Mesothelial cell of epicardium (in vitro differentiated cells): ENCODE measurements at regions not wholly inside any gene's neighbourhood (a gene's known extent, or its start where the extent isn't known, plus 50 kb on each side); places are given as distances from the start of the nearest gene placed in this dataset.
"Not testable (repeated sequence)": the region's sequence is repeated elsewhere in the genome, so short reads cannot be mapped to it uniquely, and the experiment has no call there.

ENCODE experiments used
- DNase-seq, 2 experiments: peaks; one replicate each; pipeline ENCODE4 v3.0.0; 2021; ENCODE audit warnings: low spot score in 2 of 2; ENCODE audit not compliant: unreplicated experiment in 2 of 2
- H3K27ac Mint-ChIP-seq: 2 replicates; pipeline ENCODE4 v1.8.0; 2021; ENCODE audit warnings: mixed read lengths
- H3K27me3 Mint-ChIP-seq: 2 replicates; pipeline ENCODE4 v1.8.0; 2021; ENCODE audit warnings: low read depth, mixed read lengths
- H3K36me3 Mint-ChIP-seq: 2 replicates; pipeline ENCODE4 v1.8.0; 2021; ENCODE audit warnings: mixed read lengths
- H3K4me1 Mint-ChIP-seq: 2 replicates; pipeline ENCODE4 v1.8.0; 2021; ENCODE audit warnings: mixed read lengths
- H3K4me3 Mint-ChIP-seq: 2 replicates; pipeline ENCODE4 v1.8.0; 2021; ENCODE audit warnings: mild to moderate bottlenecking, moderate library complexity, mixed read lengths
- H3K9me3 Mint-ChIP-seq: 2 replicates; pipeline ENCODE4 v1.8.0; 2021; ENCODE audit warnings: mixed read lengths
- CTCF ChIP-seq: fragments of 200-600 bp; sonication (generic); IDR thresholded peaks from one replicate; pipeline ENCODE4 v1.5.0; 2021; ENCODE audit warnings: antibody characterized with exemption; ENCODE audit not compliant: unreplicated experiment

- DNase-seq = no peak
- Mint-ChIP-seq H3K9me3 (peaks cover 5% of the 10 kb centered on the region), H3K4me3 (no peak overlapping the region), H3K4me1 (no peaks in the 10 kb centered on the region), H3K36me3 (no peaks in the 10 kb centered on the region), H3K27ac (no peak overlapping the region), H3K27me3 (peaks cover 35% of the 10 kb centered on the region)
- TF ChIP-seq CTCF = no peak
These were observed 103.8 kb upstream of the LY86 start for GRCh38 chr6:6484681-6485080.

- H3K4me3 Mint-ChIP-seq = no peak overlapping the region
- H3K27me3 Mint-ChIP-seq = peaks cover 31% of the 10 kb centered on the region
- DNase-seq = no peak
- H3K27ac Mint-ChIP-seq = no peak overlapping the region
- no peaks in the 10 kb centered on the region for H3K4me1 Mint-ChIP-seq
- H3K9me3 Mint-ChIP-seq = peaks cover 5% of the 10 kb centered on the region
- H3K36me3 Mint-ChIP-seq = no peaks in the 10 kb centered on the region
- TF ChIP-seq CTCF = no peak
These were observed 101.9 kb upstream of the LY86 start for GRCh38 chr6:6486595-6486994.

GRCh38 chr6:6491761-6492160 is 96.8 kb upstream of the LY86 start:
- Mint-ChIP-seq H3K27me3 (peaks cover 29% of the 10 kb centered on the region), H3K36me3 (no peaks in the 10 kb centered on the region)

GRCh38 chr6:6492675-6493074 is 95.8 kb upstream of the LY86 start:
- peaks cover 30% of the 10 kb centered on the region for H3K27me3 Mint-ChIP-seq
- no peak for DNase-seq
- no peaks in the 10 kb centered on the region for H3K4me1 Mint-ChIP-seq
- no peak overlapping the region for H3K4me3 Mint-ChIP-seq
- H3K27ac Mint-ChIP-seq = no peak overlapping the region
- TF ChIP-seq CTCF = no peak
- no peaks in the 10 kb centered on the region for H3K9me3 Mint-ChIP-seq
- H3K36me3 Mint-ChIP-seq = no peaks in the 10 kb centered on the region

More at GRCh38 chr6:6491761-6492160, 96.8 kb upstream of the LY86 start:
- Mint-ChIP-seq H3K27ac (no peak overlapping the region), H3K4me1 (no peaks in the 10 kb centered on the region), H3K4me3 (no peak overlapping the region), H3K9me3 (no peaks in the 10 kb centered on the region)
- no peak for TF ChIP-seq CTCF
- DNase-seq = no peak

- peaks cover 28% of the 10 kb centered on the region for H3K27me3 Mint-ChIP-seq
- not testable (repeated sequence) for H3K36me3 Mint-ChIP-seq, H3K4me1 Mint-ChIP-seq, H3K4me3 Mint-ChIP-seq, H3K9me3 Mint-ChIP-seq, H3K27ac Mint-ChIP-seq, DNase-seq
These were observed 94.4 kb upstream of the LY86 start for GRCh38 chr6:6494139-6494538.

- Mint-ChIP-seq H3K4me3 (no peak overlapping the region), H3K27me3 (peaks cover 33% of the 10 kb centered on the region), H3K9me3 (no peaks in the 10 kb centered on the region), H3K4me1 (no peaks in the 10 kb centered on the region), H3K36me3 (no peaks in the 10 kb centered on the region), H3K27ac (no peak overlapping the region)
- no peak for DNase-seq
- no peak for TF ChIP-seq CTCF
These were observed 93.8 kb upstream of the LY86 start for GRCh38 chr6:6494677-6495076.
